GM21528 (cell line): ENCODE measurements at regions not wholly inside any gene's neighbourhood (a gene's known extent, or its start where the extent isn't known, plus 50 kb on each side); places are given as distances from the start of the nearest gene placed in this dataset.

ENCODE experiments used
- ATAC-seq: cut with Tn5 transposase; IDR thresholded peaks from one replicate; pipeline ENCODE4 v1.9.1; 2021; ENCODE audit warnings: mild to moderate bottlenecking, moderate library complexity; ENCODE audit not compliant: unreplicated experiment, low FRiP score

- no peak for ATAC-seq
Measured at GRCh38 chr6:144737998-144738397, 452.9 kb downstream of the UTRN start.

GRCh38 chr6:144739873-144740272, 454.7 kb downstream of the UTRN start:
- ATAC-seq: no peak

DNA sequence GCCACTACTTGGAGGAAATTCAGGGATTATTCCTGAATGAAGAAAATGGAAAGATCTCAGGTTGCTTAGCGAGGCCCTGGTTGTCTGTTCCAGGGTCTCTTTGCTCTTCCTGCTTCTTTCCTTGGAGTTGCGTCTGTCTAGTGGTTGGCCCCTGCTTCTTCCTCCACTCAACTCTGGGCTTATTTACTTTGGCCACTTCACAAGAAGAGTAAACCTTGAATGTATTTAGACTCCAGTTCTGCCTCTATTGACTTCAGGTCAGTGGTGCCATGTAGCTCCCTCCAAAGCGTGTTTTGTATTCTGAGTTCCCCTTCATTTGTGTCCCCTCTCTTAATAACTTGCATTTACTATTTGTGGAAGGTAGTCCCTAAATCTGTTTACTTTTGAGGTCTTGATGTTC, 456.5 kb downstream of the UTRN start:
- no peak for ATAC-seq

GRCh38 chr6:144742779-144743178, 457.6 kb downstream of the UTRN start:
- no peak for ATAC-seq

DNA sequence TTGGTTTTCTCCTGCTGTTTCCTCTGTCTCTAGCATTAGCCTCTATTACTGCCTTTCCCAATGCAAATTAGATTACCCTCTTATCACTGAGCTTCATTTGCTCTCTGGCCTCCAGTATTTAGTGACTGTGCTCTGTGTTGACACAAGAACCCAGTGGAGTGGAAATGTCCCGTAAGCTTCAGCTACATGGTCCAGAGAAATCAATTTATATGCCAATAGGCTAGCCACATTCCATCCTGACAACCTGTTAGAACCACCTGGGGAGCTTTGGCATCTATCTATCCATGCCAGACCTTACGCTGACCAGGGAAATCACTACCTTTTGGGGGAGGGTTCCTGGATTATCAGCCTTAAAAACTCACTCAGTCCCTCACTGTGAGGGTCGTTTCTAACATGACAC, 459.6 kb downstream of the UTRN start:
- no peak for ATAC-seq

- ATAC-seq: no peak
Measured at GRCh38 chr6:144745439-144745838, 460.3 kb downstream of the UTRN start.

DNA sequence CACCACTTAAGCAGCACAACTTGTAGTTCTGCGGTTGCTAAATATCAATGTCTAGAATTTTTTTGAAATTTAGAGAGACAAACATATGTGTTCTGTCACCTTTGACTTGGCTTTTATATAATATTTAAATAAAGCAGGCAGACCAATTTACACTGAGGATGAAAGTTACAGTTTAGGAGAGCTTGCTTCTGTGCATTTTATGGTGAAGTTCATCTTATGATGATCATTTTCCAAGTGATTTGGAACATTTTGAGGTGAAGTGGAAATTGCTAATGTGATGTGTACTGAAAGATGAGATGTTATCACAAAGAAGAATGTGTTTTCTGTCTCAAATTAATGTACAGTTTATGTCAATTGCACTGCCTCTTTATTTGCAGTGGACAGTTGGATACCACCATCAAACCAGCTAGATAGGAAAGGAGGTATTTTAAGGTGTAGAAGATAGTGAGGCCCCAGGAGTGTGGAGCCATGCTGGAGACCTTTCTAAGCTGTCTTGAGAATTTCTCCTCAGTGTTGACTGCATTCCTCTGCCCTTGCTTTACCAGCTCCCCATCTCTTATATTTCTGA, 461.9 kb downstream of the UTRN start:
- ATAC-seq: no peak

GRCh38 chr6:144749263-144749662, 464.1 kb downstream of the UTRN start:
- no peak for ATAC-seq

GRCh38 chr6:144753023-144753705, 468.0 kb downstream of the UTRN start:
- peak; percentile 99 for ATAC-seq

- ATAC-seq: no peak
Measured at GRCh38 chr6:144756469-144756868, 471.3 kb downstream of the UTRN start.

DNA sequence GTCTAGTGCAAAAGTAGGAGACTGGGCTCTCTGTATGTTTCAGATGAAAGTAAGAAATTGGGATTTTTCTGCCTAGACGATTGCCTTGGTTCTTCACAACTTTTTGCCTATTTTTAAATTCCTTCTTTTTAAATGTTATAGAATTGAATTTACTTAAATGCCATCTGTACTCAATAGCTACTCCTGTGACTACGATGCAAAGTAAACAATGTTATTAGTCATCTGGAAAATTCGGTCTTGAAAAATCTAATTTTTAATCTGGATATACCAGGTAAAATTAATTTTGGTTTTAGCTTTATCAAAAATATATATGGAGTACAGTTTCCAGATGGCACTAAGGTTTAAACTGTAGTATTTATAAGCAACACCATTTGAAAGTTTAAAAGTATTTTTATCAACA, 472.2 kb downstream of the UTRN start:
- ATAC-seq: no peak

DNA sequence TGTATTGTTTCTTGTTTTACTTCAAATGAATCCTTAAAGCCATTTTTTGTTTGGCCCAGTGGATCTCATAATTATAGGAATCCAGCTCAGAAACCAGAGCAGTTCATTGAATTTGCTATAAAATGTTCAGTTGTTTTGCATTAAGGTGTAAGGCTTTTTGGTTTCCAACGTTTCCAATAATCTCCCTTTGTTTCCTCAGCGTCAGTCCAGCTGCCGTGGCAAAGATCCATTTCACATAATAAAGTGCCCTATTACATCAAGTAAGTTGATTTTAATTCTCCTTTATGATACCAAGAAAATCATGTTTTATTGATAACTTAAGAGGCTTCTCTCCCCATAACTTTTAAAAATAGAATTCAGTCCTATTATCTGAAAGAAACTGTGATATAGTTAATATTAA, 472.6 kb downstream of the UTRN start:
- ATAC-seq: no peak

GRCh38 chr6:144758602-144759001, 473.5 kb downstream of the UTRN start:
- no peak for ATAC-seq

- ATAC-seq: no peak
Measured at GRCh38 chr6:144762469-144762868, 477.3 kb downstream of the UTRN start.

DNA sequence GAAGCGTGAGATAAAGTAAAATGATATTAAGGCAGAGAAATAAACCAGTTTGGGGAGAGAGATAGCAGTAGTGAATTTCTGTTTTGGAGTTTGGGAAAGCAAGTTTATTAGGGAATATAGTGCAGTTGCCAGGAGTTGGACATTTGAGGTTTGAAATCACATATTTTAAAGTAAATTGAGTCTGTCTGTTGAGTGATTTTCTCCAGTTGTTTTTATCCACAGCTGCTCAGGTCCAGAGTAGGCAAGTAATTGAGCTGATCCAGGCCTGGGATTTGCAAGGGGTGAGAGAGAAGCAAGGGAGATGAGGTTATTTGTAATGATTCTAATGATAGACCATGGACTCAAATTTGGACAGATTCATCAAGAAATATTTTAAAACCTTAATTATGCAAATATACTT, 481.9 kb downstream of the UTRN start:
- no peak for ATAC-seq

DNA sequence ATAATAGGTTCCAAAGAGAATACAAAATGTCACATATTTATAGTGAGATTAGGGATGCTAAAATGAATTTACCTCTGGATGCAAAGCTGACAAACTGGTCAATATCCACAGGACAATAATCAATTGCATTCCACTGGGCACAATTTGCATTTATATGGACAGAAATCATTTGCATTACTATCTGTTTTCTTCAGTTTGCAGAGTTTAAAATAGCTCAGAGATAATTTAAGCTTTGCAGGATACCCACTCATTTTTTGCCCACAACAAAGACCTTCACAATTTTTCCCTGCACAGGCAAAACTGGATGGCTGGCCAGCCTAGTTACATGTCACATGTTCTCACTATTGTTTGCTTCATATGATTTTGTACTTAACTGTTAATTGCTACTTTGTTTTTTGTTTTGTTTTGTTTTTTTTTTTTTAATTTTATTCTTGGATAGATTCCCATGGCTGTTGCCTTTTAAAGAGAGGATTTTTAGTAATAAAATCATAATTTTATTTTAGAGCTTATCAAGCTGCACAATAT, 483.5 kb downstream of the UTRN start:
- ATAC-seq: no peak

GRCh38 chr6:144769142-144769541, 484.0 kb downstream of the UTRN start:
- no peak for ATAC-seq

DNA sequence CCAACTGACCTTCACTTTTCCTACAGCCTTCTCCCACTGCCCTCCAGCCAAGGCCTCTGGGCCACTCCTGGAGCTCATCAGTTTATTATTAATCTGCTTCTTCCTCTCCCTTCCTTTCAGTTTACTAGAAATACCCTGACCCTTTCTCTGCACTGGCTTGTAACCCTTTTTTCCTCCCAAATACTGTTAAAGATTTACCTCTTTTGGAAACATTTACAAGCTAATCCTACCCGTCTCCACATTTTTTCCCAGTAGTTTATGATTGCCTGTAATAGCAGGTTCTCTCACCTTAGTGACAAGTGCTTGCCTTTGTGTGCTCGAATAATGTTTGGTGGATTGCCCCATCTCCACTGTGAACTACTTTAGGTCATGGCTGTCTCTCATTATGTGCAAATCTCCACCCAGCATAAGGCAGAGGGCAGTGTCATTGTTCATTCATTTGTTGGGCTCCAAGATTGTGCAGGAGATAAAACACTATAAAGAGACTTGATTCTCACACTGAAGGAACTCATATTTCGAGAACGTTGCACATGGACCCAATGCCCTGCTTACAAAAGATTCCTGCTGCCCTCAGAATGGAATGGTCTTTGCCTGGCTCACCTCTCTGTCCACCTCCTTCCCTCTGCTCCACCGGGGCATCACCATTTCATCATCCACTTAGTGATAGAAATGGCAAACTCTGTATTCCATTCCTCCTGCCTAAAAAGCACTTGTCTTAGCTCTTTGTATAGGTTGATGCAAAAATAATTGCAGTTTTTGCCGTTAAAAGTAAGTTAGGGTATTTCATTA, 491.1 kb downstream of the UTRN start:
- no peak for ATAC-seq

GRCh38 chr6:144777249-144777648, 492.1 kb downstream of the UTRN start:
- no peak for ATAC-seq

DNA sequence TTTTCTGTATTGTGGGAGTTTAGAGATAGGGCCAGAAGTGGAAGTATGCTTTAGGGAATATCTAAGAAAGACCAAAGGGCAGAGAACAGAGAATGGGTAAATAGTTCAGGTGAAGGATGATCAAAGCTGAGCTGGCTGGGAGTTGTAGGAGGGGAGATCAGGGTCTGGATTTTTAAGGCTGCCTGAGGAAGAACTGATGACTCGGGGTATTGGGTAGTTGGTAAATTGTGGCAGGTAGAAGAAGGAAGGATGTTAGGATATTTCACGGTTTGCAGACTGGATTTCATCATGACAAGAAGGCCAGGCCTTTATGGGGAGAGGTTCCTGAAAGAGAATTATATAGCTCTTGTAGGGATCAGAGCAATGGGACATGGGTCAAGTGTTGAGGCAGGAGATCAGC, 492.9 kb downstream of the UTRN start:
- ATAC-seq: no peak

DNA sequence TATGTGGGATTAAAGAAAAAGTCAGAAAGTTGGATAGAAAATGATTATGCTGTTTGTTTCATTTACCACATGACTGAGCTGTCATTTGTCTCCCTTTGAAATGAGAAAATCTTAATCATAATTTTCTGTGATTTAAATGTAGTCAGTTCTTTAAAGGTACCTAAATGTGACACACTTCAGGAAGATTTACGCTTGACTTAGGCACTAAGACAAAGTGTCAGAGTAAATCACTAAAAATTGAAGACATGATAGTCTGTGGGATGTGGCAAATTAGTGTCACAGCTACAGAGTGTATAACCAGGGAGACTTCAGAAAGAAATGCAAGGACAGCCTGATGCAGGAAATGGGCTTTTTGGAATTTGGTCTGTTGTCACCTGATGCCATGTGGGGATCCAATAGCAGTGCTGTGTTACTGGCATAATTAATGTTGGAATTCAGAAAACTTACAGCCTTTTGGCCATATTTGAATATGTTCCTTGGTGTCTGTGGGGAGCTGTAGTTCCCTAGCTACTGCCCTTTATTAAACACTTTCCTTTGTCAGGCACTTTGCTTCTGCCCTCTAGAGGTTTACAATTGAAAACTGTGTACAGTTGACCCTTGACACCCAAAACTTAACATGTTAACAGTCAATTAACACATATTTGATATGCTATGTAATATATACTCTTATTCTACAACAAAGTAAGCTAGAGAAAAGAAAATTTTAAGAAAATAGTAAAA, 493.8 kb downstream of the UTRN start:
- ATAC-seq: no peak
